Natural killer cell (primary cell): ENCODE measurements at regions not wholly inside any gene's neighbourhood (a gene's known extent, or its start where the extent isn't known, plus 50 kb on each side); places are given as distances from the start of the nearest gene placed in this dataset.

Experiments
- ATAC-seq, 3 donors: fragments of 150-1000 bp in 2 of 3; fragments of 200-7000 bp in 1 of 3; cut with Tn5 transposase; 1 replicate in 1 of 3; 2 replicates in 2 of 3; pipeline ENCODE4 v1.10.0; 2021; ENCODE audit warnings: mild to moderate bottlenecking in 2 of 3, moderate library complexity in 2 of 3
- DNase-seq, 2 donors: peaks; one replicate each; pipeline versions ENCODE4 v3.0.0 to v3.0.0-alpha.2; 2013 to 2021; ENCODE audit warnings: mixed read lengths in 1 of 2
- H3K27ac ChIP-seq: one replicate; pipeline ENCODE4 v1.5.1; 2013; ENCODE audit warnings: mild to moderate bottlenecking, low read length
- H3K27me3 ChIP-seq: one replicate; pipeline ENCODE4 v1.6.1; 2013; ENCODE audit warnings: low read length; ENCODE audit not compliant: control insufficient read depth, insufficient read depth
- H3K36me3 ChIP-seq: one replicate; pipeline ENCODE4 v1.6.1; 2013; ENCODE audit warnings: low read length; ENCODE audit not compliant: control insufficient read depth, insufficient read depth
- H3K4me1 ChIP-seq: one replicate; pipeline ENCODE4 v1.6.1; 2013; ENCODE audit warnings: low read length; ENCODE audit not compliant: control insufficient read depth, insufficient read depth
- H3K4me3 ChIP-seq: one replicate; pipeline ENCODE4 v1.5.1; 2013; ENCODE audit warnings: low read length
- H3K9me3 ChIP-seq: one replicate; pipeline ENCODE4 v1.6.1; 2013; ENCODE audit warnings: low read length; ENCODE audit not compliant: control insufficient read depth, insufficient read depth
- H3K27ac Mint-ChIP-seq, 2 donors: one replicate each; pipeline ENCODE4 v1.8.0; 2022; ENCODE audit warnings: mild to moderate bottlenecking in 2 of 2, mixed read lengths in 2 of 2, moderate library complexity in 1 of 2
- H3K27me3 Mint-ChIP-seq, 2 donors: one replicate each; pipeline ENCODE4 v1.8.0; 2022; ENCODE audit warnings: low read depth in 2 of 2, mixed read lengths in 2 of 2
- H3K36me3 Mint-ChIP-seq: one replicate; pipeline ENCODE4 v1.8.0; 2022; ENCODE audit warnings: mixed read lengths
- H3K4me1 Mint-ChIP-seq, 2 donors: one replicate each; pipeline ENCODE4 v1.8.0; 2022; ENCODE audit warnings: mixed read lengths in 2 of 2
- H3K4me3 Mint-ChIP-seq: one replicate; pipeline ENCODE4 v1.8.0; 2022; ENCODE audit warnings: mild to moderate bottlenecking, moderate library complexity, mixed read lengths
- H3K9me3 Mint-ChIP-seq, 2 donors: one replicate each; pipeline ENCODE4 v1.8.0; 2022; ENCODE audit warnings: mixed read lengths in 2 of 2
- WGBS: methylation state at CpG from one replicate; pipeline ENCODE4 v1.1.7; 2013; ENCODE audit warnings: missing lambda C conversion rate; ENCODE audit not compliant: insufficient coverage; 5-methylcytosine and 5-hydroxymethylcytosine counted together
- intact Hi-C: fragments of 100-400 bp; cut with micrococcal nuclease; formaldehyde crosslinking; loops from one replicate; pipeline ENCODE4 v1.14.2; 2022
- TF ChIP-seq, protein P1 (sequence below): fragments of 200-600 bp; IDR thresholded peaks from one replicate; pipeline ENCODE4 v1.8.0; 2022; ENCODE audit warnings: antibody characterized with exemption

DNA sequence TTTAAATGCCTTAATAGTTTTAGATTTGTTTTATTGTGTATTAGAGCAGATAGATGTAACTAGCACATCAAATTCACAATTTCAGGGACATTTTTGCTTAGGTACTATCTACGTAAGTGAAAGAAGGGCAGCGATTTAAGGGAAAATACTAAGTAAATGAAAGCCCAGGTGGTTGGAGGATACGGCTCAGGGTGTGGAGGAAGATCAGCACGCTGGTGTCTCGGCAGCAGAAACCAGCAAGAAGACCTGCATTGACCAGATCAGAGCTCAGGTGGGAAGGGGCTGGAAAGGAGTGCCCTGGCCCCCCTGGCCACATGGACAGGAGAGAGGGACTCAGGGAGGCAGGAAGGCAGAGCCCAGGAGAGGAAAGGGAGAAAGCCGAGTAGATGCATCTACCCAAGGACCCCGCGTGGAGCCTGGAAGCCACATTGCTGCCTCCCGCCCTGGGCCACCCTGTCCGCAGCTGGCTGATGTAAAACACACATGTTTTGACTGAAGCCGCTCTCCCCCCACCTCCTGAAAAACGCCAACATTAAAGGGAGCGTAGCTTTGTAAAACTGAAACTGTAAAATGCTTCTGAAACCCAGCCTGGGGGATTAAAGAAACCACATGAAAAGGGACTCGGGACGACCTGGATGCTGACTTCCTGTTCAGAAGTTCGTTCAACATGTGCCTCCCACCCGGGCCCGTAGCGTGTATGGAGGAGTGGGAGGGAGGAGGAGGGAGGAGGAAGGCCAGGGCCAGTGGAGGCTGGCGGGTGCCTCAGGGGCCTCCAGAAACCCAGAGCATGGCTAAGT lies 72.6 kb upstream of the TARDBP start:
- H3K4me3 ChIP-seq = no peak overlapping the region
- 20% methylated on average over 20 of the region's 20 CpGs for WGBS
- ATAC-seq (no peak), DNase-seq (peak in 1 of 2 donors; percentile 43)
- peaks cover 13 to 25% of the 10 kb centered on the region in 2 donors for H3K27me3 Mint-ChIP-seq
- no peaks in the 10 kb centered on the region for H3K36me3 ChIP-seq
- no peaks in the 10 kb centered on the region for H3K9me3 Mint-ChIP-seq
- peak overlapping the region in 1 of 2 donors; percentile 39 for H3K27ac Mint-ChIP-seq
- TF ChIP-seq, protein P1, sequence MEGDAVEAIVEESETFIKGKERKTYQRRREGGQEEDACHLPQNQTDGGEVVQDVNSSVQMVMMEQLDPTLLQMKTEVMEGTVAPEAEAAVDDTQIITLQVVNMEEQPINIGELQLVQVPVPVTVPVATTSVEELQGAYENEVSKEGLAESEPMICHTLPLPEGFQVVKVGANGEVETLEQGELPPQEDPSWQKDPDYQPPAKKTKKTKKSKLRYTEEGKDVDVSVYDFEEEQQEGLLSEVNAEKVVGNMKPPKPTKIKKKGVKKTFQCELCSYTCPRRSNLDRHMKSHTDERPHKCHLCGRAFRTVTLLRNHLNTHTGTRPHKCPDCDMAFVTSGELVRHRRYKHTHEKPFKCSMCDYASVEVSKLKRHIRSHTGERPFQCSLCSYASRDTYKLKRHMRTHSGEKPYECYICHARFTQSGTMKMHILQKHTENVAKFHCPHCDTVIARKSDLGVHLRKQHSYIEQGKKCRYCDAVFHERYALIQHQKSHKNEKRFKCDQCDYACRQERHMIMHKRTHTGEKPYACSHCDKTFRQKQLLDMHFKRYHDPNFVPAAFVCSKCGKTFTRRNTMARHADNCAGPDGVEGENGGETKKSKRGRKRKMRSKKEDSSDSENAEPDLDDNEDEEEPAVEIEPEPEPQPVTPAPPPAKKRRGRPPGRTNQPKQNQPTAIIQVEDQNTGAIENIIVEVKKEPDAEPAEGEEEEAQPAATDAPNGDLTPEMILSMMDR = no peak
- H3K4me1 Mint-ChIP-seq = peaks cover 6 to 25% of the 10 kb centered on the region in 2 donors
- no peak overlapping the region for H3K27ac ChIP-seq
- H3K27me3 ChIP-seq = peaks cover 13% of the 10 kb centered on the region
- H3K9me3 ChIP-seq = no peaks in the 10 kb centered on the region
- H3K4me1 ChIP-seq = peaks cover 18% of the 10 kb centered on the region
- no peaks in the 10 kb centered on the region for H3K36me3 Mint-ChIP-seq
- intact Hi-C loops = no loop called here
- H3K4me3 Mint-ChIP-seq = no peak overlapping the region

DNA sequence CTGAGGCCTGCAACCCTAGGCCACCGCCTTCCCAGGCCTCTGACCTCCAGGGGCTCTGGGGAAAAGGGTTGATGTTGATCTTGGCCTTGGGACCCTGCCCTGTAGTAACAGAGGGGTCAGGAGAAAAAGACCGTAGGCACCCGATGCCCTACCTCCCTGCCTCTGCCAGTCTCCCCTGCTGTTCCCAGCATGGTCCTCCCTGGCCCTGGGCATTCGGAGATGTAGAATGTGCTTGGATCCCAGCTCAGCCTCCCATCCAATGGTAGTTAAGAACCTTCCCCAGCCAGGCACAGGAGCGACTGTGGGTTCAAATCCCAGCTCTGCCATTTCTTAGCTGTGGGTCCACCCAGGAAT lies 72.0 kb upstream of the TARDBP start:
- ATAC-seq (no peak), DNase-seq (no peak)
- H3K4me1 ChIP-seq = peaks cover 18% of the 10 kb centered on the region
- 88% methylated on average over 5 of the region's 5 CpGs for whole genome bisulfite sequencing
- Mint-ChIP-seq H3K4me3 (no peak overlapping the region), H3K27ac (no peak overlapping the region), H3K4me1 (peaks cover 6 to 25% of the 10 kb centered on the region in 2 donors), H3K36me3 (no peaks in the 10 kb centered on the region), H3K27me3 (peaks cover 16 to 29% of the 10 kb centered on the region in 2 donors), H3K9me3 (no peaks in the 10 kb centered on the region)
- TF ChIP-seq, protein P1 = no peak
- H3K4me3 ChIP-seq = no peak overlapping the region
- H3K36me3 ChIP-seq = no peaks in the 10 kb centered on the region
- H3K27ac ChIP-seq = no peak overlapping the region
- peaks cover 13% of the 10 kb centered on the region for H3K27me3 ChIP-seq
- intact Hi-C loops = no loop called here
- H3K9me3 ChIP-seq = no peaks in the 10 kb centered on the region

DNA sequence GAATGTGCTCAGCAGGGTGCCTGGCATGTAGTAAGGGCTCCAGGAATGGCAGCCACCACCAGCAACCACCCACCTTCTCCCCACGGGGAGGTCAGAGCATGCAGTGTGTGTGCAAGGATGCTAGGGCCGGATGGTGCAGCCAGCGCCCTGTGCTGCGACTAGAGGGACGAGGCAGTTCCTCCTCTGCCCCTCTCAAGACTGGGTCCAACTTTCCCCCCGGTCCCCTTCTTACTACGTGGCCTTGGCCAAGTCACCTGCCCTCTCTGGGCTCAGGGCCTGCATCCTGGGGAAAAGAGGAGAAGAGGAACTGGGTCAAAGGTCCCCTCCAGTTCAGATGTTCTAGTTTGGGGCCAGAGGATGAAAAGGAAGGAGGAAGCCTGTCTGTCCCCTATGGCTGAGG lies 71.6 kb upstream of the TARDBP start:
- H3K9me3 ChIP-seq = no peaks in the 10 kb centered on the region
- H3K27ac ChIP-seq = no peak overlapping the region
- H3K27me3 ChIP-seq = peaks cover 13% of the 10 kb centered on the region
- Mint-ChIP-seq H3K27ac (no peak overlapping the region), H3K4me1 (peaks cover 6 to 25% of the 10 kb centered on the region in 2 donors), H3K36me3 (no peaks in the 10 kb centered on the region), H3K27me3 (peaks cover 20 to 32% of the 10 kb centered on the region in 2 donors), H3K9me3 (no peaks in the 10 kb centered on the region), H3K4me3 (no peak overlapping the region)
- peaks cover 18% of the 10 kb centered on the region for H3K4me1 ChIP-seq
- no peaks in the 10 kb centered on the region for H3K36me3 ChIP-seq
- TF ChIP-seq, protein P1 = no peak
- no peak for DNase-seq
- 94% methylated on average over 7 of the region's 7 CpGs for WGBS
- intact Hi-C loops = no loop called here
- H3K4me3 ChIP-seq = no peak overlapping the region
- ATAC-seq = no peak
